IMR-90 (cell line): ENCODE measurements at regions not wholly inside any gene's neighbourhood (a gene's known extent, or its start where the extent isn't known, plus 50 kb on each side); places are given as distances from the start of the nearest gene placed in this dataset.

Source experiments
- BHLHE40 ChIP-seq: fragments of 150-350 bp; IDR thresholded peaks from 2 replicates; pipeline ENCODE4 v1.6.1; 2016; ENCODE audit warnings: mild to moderate bottlenecking, low read depth, low read length
- CEBPB ChIP-seq: IDR thresholded peaks from 2 replicates; pipeline ENCODE4 v1.6.1; 2012; ENCODE audit warnings: low read depth, low read length, improper control_type of control experiment
- MAFK ChIP-seq: IDR thresholded peaks from 2 replicates; pipeline ENCODE4 v1.6.1; 2012; ENCODE audit warnings: low read depth, low read length, improper control_type of control experiment
- MAZ ChIP-seq: IDR thresholded peaks from 2 replicates; pipeline ENCODE4 v1.6.1; 2012; ENCODE audit warnings: low read depth, mild to moderate bottlenecking, low read length, improper control_type of control experiment, moderate library complexity, borderline replicate concordance
- MXI1 ChIP-seq: IDR thresholded peaks from 2 replicates; pipeline ENCODE4 v1.6.1; 2012; ENCODE audit warnings: low read depth, mild to moderate bottlenecking, low read length, moderate library complexity, borderline replicate concordance
- POLR2A ChIP-seq: IDR thresholded peaks from 2 replicates; pipeline ENCODE4 v1.6.1; 2012; ENCODE audit warnings: mild to moderate bottlenecking, low read depth, low read length
- RAD21 ChIP-seq: IDR thresholded peaks from 2 replicates; pipeline ENCODE4 v1.6.1; 2012; ENCODE audit warnings: low read length, improper control_type of control experiment
- RCOR1 ChIP-seq: IDR thresholded peaks from 2 replicates; pipeline ENCODE4 v1.6.1; 2012; ENCODE audit warnings: mild to moderate bottlenecking, low read length, improper control_type of control experiment; ENCODE audit not compliant: insufficient replicate concordance
- RFX5 ChIP-seq: IDR thresholded peaks from 2 replicates; pipeline ENCODE4 v1.8.0; 2012; ENCODE audit warnings: low read depth, mild to moderate bottlenecking, low read length, moderate library complexity
- SMC3 ChIP-seq: fragments of 150-350 bp; IDR thresholded peaks from 2 replicates; pipeline ENCODE4 v1.6.1; 2016; ENCODE audit warnings: low read depth, mild to moderate bottlenecking, antibody characterized with exemption, low read length, moderate library complexity
- TF ChIP-seq, protein P1 (sequence below): conservative IDR thresholded peaks from 2 replicates; pipeline ENCODE4 v1.5.1; 2012; ENCODE audit warnings: mild to moderate bottlenecking, low read depth, low read length, improper control_type of control experiment
- TF ChIP-seq, protein P2 (sequence below): fragments of 150-350 bp; IDR thresholded peaks from 2 replicates; pipeline ENCODE4 v1.6.1; 2017; ENCODE audit warnings: mild to moderate bottlenecking, antibody characterized with exemption, low read length, low read depth

DNA sequence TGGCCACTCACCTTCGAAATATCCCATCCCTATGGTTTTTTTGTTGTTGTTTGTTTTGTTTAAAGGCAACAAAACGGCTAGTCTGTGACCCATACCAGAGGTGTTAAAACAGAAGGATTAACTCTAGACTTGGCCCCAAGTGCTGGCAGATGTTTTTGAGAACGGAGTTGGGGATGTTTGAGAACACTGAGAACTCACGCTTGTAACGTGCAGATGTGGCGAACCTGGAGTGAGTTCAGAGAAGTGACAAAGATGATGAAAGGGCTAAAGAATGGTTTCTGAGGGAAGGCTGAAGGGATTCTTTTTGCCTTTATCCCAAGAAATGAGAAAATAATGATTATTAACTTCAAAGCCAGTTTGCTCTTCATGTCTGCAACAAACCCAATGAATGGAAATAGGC, 286.5 kb downstream of the ZNF608 start:
- TF ChIP-seq, protein P1, sequence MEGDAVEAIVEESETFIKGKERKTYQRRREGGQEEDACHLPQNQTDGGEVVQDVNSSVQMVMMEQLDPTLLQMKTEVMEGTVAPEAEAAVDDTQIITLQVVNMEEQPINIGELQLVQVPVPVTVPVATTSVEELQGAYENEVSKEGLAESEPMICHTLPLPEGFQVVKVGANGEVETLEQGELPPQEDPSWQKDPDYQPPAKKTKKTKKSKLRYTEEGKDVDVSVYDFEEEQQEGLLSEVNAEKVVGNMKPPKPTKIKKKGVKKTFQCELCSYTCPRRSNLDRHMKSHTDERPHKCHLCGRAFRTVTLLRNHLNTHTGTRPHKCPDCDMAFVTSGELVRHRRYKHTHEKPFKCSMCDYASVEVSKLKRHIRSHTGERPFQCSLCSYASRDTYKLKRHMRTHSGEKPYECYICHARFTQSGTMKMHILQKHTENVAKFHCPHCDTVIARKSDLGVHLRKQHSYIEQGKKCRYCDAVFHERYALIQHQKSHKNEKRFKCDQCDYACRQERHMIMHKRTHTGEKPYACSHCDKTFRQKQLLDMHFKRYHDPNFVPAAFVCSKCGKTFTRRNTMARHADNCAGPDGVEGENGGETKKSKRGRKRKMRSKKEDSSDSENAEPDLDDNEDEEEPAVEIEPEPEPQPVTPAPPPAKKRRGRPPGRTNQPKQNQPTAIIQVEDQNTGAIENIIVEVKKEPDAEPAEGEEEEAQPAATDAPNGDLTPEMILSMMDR: no peak
- TF ChIP-seq POLR2A (no peak), BHLHE40 (no peak), RFX5 (no peak), MAFK (no peak), MXI1 (no peak), RCOR1 (no peak), CEBPB (no peak), SMC3 (no peak), MAZ (no peak), RAD21 (no peak)
- TF ChIP-seq, protein P2, sequence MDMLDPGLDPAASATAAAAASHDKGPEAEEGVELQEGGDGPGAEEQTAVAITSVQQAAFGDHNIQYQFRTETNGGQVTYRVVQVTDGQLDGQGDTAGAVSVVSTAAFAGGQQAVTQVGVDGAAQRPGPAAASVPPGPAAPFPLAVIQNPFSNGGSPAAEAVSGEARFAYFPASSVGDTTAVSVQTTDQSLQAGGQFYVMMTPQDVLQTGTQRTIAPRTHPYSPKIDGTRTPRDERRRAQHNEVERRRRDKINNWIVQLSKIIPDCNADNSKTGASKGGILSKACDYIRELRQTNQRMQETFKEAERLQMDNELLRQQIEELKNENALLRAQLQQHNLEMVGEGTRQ: no peak
